GM12874 (cell line): ENCODE measurements at regions not wholly inside any gene's neighbourhood (a gene's known extent, or its start where the extent isn't known, plus 50 kb on each side); places are given as distances from the start of the nearest gene placed in this dataset.

Experiments
- CTCF ChIP-seq: IDR thresholded peaks from 2 replicates; pipeline ENCODE4 v1.5.1; 2011; ENCODE audit warnings: low read depth, mild to moderate bottlenecking, control low read depth, low read length, moderate library complexity; ENCODE audit not compliant: insufficient read depth

GRCh38 chr4:29310252-29310651 is 1409.9 kb upstream of the PCDH7 start:
- TF ChIP-seq CTCF, result no peak

GRCh38 chr4:29311247-29311646 is 1408.9 kb upstream of the PCDH7 start:
- TF ChIP-seq CTCF, result no peak

GRCh38 chr4:29319663-29320340 is 1400.4 kb upstream of the PCDH7 start:
- TF ChIP-seq CTCF, result no peak

- TF ChIP-seq CTCF, result no peak
Observed at GRCh38 chr4:29320947-29321620, 1399.1 kb upstream of the PCDH7 start.

GRCh38 chr4:29326004-29326403 is 1394.2 kb upstream of the PCDH7 start:
- no peak for TF ChIP-seq CTCF

GRCh38 chr4:29326816-29327215 is 1393.4 kb upstream of the PCDH7 start:
- TF ChIP-seq CTCF, result no peak

GRCh38 chr4:29336861-29337260 is 1383.3 kb upstream of the PCDH7 start:
- no peak for TF ChIP-seq CTCF
